Eye (tissue), 1 donor: ENCODE measurements at regions not wholly inside any gene's neighbourhood (a gene's known extent, or its start where the extent isn't known, plus 50 kb on each side); places are given as distances from the start of the nearest gene placed in this dataset.

ENCODE experiments used
- DNase-seq: peaks from one replicate; pipeline ENCODE4 v3.0.0-alpha.2; 2015

- no peak for DNase-seq
These were observed 120.4 kb upstream of the CPEB4 start for GRCh38 chr5:173767574-173768266.

GRCh38 chr5:173768267-173768806, 119.8 kb upstream of the CPEB4 start:
- DNase-seq: no peak

- DNase-seq: no peak
These were observed 119.3 kb upstream of the CPEB4 start for GRCh38 chr5:173768891-173769290.

DNA sequence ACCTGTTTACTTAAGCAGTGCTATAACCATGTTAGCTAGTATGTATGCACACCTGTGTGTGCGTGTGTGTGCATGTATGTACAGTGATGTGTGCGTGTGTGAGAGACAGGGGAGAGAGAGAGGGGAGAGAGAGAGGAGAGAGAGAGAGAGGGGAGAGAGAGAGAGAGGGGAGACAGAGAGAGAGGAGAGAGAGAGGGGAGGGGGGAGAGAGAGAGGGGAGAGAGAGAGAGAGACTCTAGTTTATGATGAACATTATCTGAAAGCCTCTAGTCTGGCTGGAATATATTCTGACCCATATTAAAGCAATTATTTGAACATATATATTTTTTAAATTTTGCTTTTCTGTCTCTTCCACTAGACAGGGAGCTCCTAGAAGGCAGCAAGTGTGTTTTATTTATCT, 117.5 kb upstream of the CPEB4 start:
- no peak for DNase-seq

DNA sequence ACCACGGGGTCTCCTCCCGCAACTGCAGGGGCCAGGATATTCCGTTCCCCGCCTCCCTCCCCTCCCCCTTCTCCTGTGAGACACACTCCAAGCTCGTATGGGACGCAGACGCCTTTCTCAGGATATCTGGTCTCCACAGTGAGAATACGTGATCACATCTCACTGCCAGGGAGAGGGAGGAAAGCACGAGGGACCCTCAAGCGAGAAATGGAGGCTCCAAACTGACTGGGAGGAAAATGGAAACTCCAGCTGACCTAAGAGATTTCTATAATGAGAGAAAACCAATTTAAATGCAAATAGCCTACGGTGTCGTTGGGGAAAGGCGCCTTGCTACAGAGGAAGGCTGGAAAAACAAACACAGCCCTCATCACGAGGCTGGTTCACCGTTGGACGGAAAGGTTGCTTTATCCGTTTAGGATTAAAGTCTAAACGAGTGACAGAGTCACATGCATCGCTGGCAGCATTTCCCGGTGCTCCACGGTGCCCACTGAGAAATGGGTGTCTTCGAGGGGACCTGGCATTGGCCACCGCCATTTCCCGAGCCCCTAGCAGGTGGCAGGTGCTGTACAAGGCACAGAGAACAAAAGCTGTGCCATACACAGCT, 116.9 kb upstream of the CPEB4 start:
- DNase-seq: peak; percentile 67

DNA sequence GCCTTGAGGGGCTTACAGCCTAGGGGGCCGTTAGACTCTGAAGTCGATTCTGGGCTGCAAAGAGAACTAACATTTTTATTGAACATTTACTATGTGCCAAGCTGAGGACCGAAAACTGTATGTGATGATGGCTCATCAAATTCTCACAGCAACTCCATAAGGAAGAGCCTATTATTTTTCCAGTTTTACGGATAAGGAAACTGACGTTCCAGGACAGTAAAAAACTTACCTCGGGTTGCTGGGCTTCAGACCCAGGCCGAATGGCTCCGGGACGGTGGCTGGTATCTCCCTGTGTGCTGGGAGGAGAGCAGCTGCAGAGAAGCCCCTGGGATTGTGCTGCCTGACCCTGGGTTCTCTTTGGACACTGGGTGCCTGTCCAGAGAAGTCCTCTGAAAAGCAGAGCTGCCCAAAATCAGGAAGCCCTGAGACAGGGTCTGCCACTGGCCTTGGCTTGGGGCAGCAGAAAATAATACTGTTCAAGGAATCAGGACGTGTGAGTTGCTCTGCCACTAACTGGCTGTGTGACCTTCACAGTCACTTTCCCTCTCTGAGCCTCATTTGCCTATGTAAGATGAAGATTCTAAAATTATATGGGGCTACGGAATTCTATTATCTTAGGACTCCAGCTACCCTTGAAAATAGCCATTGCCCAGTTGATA, 116.3 kb upstream of the CPEB4 start:
- no peak for DNase-seq

DNA sequence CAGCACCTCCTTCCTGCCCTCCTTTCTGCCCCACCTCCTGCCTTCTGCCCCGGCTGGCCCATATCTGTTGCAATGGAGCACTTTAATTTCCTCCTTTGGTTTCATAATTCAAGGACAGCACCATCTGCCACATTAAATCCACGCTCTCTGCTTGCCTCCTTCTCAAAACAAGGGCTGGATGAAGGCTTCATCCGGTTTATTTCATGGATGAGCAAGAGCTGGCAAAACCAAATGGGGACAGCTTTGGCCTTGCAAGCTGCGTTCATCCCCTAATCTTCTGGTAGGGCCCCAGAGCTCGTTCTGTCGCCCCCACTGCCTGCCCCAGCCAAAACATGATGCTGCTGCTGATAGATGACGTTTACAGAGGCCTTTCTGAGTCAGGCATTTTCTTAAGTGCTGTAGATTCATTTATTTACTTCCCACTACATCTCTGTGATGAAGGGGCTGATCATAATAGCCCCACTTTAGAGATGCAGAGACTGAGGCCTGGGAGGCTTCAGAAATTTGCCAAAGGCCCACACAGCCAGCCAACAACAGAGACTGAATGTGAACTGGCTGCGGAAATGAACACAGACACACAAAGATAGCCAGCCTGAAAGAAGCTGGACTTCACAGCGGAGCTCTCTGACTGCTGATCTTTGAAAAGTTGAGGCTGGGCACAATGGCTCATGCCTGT, 115.6 kb upstream of the CPEB4 start:
- no peak for DNase-seq

GRCh38 chr5:173774271-173774761, 113.8 kb upstream of the CPEB4 start:
- DNase-seq: no peak

DNA sequence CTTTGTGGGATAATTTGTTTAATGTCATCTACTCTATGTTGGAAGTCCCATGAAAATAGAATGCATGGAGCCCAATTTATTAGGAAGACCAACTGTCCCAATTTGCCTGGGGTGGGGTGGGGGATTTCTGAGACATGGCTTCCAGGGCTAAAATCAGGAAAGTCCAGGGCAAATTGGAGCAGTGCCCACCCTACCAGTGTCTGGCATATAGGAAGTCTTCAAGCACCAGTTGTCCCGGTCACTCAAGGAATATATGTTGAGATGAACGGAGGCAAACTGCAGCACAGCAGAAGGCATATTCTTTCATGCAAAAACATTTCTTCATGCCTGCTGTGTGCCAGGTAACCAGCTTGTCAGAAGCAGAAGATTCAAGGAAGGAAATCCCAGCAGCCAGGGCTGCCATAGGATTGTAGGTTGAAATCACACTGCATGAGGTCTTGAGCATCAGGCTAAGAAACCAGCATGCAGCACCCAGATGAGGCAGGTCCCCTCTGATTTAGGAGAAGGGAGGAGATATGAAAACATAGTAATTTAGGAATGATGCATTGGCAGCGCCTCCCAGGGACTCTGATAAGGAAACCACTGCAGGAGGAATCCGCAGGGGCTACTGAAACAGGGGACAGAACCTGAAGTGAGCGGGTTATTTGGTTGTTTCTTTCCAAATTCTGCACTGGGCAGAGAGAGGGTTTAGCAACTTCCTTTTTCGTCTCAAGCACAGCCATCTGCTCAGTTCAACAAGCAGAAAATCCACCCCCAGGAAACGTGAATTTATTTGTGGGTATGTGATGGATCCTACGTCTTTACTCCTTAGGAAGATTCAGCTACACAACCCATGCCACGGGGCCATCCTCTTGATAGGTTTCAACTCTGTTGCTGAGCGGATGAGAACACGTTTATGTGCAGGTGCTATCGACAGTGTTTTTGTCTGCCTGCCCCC, 112.6 kb upstream of the CPEB4 start:
- DNase-seq: no peak

DNA sequence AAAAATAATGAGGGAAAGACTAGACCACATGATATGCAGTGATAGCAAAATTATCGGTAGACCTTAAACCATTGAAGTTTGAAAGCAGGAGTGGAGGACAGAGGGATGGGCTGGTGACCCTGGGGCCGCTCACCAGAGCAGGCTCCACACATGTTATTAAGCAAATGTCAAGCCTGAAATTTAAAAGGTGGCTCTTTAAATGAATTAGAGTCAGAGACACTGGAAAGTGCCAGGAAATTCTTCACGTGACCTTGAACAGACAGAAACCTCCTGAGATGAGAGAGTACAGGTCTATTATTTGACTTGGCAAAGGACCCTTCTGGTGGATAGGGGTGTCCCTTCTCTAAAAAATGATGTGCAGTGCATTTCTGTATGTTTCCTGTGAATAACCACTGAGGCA, 111.0 kb upstream of the CPEB4 start:
- DNase-seq: no peak

- no peak for DNase-seq
These were observed 110.5 kb upstream of the CPEB4 start for GRCh38 chr5:173777674-173778073.

DNA sequence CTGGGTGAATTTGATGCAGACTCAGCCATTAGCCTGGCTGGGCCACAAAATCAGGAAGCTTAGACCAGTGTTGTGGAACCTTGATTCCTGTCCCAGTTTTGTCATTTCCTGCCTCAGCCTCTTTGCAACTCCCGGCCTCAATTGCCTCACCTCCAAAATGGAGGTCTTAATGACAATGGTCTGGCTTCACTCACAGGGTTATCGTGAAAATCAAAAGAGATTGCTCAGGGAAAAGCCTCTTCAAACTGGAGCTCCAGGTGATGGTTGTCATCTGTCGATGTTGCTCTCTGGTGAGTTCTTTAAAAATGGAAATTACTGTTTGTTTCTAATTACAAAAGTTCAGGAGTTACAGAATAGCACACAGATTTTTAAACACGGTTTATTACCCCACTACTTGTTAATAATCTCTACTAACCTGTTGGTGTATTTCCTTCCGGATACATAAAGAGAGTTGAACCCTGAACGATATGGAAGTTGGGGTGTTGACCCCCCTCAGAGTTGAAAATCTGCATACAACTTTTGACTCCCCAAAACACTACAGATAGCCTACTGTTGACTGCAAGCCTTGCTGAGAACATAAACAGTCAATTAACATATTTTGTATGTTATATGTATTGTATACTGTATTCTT, 109.9 kb upstream of the CPEB4 start:
- no peak for DNase-seq

DNA sequence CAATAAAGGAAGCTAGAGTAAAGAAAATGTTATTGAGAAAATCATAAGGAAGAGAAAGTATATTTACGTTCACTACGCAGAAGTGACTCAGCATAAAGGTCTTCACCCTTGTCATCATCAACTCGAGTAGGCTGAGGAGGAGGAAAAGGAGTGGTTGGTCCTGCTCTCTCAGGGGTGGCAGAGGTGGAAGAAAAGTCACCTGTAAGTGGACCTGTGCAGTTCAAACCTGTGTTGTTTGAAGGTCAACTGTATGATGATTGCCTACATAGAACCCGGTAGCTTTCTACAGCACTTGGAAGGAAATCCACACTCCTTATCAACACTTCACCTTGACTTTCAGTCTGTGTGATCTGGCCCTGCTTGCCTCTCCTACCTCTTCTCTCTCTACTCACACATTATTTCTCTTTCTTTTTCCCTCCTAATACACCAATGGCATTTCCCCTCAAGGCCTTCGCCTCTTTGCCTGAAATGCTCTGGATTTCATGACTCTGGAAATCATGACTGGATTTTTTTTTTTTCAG, 109.3 kb upstream of the CPEB4 start:
- no peak for DNase-seq

DNA sequence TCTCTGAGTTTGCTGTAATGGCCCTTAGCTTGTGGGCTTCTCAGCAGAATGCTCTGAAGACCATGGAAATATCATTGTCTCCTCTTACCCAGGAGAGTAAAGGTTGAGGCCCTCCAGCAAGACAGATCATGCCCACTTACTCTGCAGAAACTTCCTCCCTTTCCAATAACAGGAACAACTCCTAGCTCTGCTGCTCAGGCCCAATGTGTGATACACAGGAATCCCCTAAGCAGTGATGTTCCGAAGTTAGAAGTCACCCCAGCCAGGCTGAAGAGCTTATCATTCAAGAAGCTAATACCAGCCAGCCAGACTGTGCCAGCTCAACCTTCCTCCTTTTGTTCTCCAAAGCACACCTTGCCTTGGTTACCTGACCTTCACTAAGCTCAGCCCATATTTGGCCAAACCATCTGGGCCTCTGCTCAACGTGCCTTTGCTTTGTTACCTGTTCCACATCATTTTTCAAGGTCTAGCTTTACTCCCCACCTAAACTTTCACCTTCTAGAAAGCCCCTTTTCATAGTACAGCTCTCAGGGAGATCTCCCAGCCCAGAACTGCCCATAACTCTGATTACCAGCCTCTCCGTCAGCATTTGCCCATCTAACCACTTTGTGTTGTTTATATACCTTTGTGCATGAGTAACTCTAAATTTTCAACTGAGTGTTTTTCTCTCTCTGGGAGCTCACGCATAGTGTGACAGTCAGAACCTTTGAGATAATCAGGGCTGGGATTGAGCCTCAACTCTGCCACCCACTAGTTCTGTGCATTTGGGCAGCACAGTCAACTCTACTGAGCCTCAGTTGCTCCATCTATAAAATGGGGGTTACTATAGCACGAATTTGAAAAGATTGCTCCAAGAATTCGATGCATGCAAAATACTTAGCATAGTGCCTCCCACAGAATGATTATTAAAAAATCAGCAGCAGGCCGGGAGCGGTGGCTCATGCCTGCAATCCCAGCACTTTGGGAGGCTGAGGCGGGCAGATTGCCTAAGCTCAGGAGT, 107.6 kb upstream of the CPEB4 start:
- no peak for DNase-seq

GRCh38 chr5:173781432-173781815, 106.7 kb upstream of the CPEB4 start:
- no peak for DNase-seq

- peak; percentile 52 for DNase-seq
These were observed 106.1 kb upstream of the CPEB4 start for GRCh38 chr5:173781816-173782670.

DNA sequence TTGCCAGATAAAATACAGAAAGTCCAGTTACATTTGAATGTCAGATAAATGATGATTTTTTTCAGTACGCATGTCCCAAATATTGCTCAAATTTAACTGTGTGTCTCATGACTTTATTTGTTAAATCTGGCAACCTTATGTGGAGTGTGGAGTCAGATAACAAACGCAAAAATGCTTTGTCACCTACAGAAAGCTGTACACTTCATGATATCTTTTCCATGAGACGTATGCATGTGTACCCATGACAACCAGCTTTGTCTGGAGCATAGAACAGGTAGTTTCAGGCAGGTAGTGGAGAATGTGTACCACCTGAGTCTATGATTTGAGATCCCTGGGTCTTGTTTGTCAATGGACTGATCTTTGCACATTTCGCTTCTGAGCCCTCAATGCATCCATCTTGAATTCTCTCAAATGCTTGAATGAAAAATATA, 105.5 kb upstream of the CPEB4 start:
- no peak for DNase-seq

GRCh38 chr5:173783371-173783770, 104.8 kb upstream of the CPEB4 start:
- DNase-seq: no peak

GRCh38 chr5:173785400-173785799, 102.7 kb upstream of the CPEB4 start:
- DNase-seq: no peak
